H1 (cell line): ENCODE measurements at regions not wholly inside any gene's neighbourhood (a gene's known extent, or its start where the extent isn't known, plus 50 kb on each side); places are given as distances from the start of the nearest gene placed in this dataset.

ENCODE experiments used
- CTCF ChIA-PET: fragments of 300-600 bp; sonication (Branson Sonifier 250); formaldehyde crosslinking; loops from one replicate; lab custom pipeline; 2021; ENCODE audit not compliant: partially characterized antibody; lab: Charles Lee
- POLR2A ChIA-PET: fragments of 300-600 bp; sonication (Branson Sonifier 250); formaldehyde crosslinking; loops from one replicate; lab custom pipeline; 2021; ENCODE audit warnings: inconsistent platforms; ENCODE audit not compliant: partially characterized antibody; lab: Charles Lee
- DNase-seq, 2 experiments: peaks; one replicate each; pipeline versions ENCODE4 v3.0.0 to v3.0.0-alpha.2; 2010 to 2022; ENCODE audit warnings: low spot score in 2 of 2, low read depth in 1 of 2, mixed read lengths in 1 of 2
- FAIRE-seq: peaks from 2 replicates; lab custom pipeline; 2011; peaks lifted over from hg19 to GRCh38; lab: Jason Lieb, UNC
- H2AFZ ChIP-seq: 2 replicates; pipeline ENCODE4 v1.8.1; 2012; ENCODE audit warnings: low read length, inconsistent platforms
- H2AK5ac ChIP-seq: 2 replicates; pipeline ENCODE4 v1.6.1; 2013; ENCODE audit warnings: low read depth, low read length
- H2BK120ac ChIP-seq: replicated peaks from 2 replicates; pipeline ENCODE3; 2013; ENCODE audit warnings: low read depth, low read length, inconsistent platforms
- H2BK12ac ChIP-seq: 2 replicates; pipeline ENCODE4 v1.6.1; 2013; ENCODE audit warnings: low read depth, low read length
- H2BK15ac ChIP-seq: 2 replicates; pipeline ENCODE4 v1.6.1; 2013; ENCODE audit warnings: low read length
- H2BK20ac ChIP-seq: 2 replicates; pipeline ENCODE4 v1.6.1; 2013; ENCODE audit warnings: low read length
- H2BK5ac ChIP-seq: 2 replicates; pipeline ENCODE4 v1.6.1; 2013; ENCODE audit warnings: low read depth, low read length
- H3K14ac ChIP-seq: 2 replicates; pipeline ENCODE4 v1.6.1; 2013; ENCODE audit warnings: inconsistent platforms; ENCODE audit not compliant: insufficient read length
- H3K18ac ChIP-seq: 2 replicates; pipeline ENCODE4 v1.6.1; 2013; ENCODE audit warnings: low read length; ENCODE audit errors: extremely low read depth
- H3K23ac ChIP-seq: 2 replicates; pipeline ENCODE4 v1.6.1; 2013; ENCODE audit warnings: inconsistent platforms; ENCODE audit not compliant: insufficient read length
- H3K23me2 ChIP-seq: 2 replicates; pipeline ENCODE4 v1.6.1; 2013; ENCODE audit warnings: low read depth, low read length
- H3K27ac ChIP-seq: 2 replicates; pipeline ENCODE4 v1.6.1; 2011; ENCODE audit warnings: low read depth, low read length, inconsistent platforms
- H3K27me3 ChIP-seq, 4 experiments: replicated peaks in 1 of 4; 1 replicate in 1 of 4; 2 replicates in 3 of 4; pipeline versions ENCODE4 v1.6.1 to v1.8.1; 2011 to 2013; ENCODE audit warnings: low read length in 3 of 4, mild to moderate bottlenecking in 3 of 4, inconsistent platforms in 2 of 4, mixed read lengths in 2 of 4, moderate library complexity in 1 of 4; ENCODE audit not compliant: control insufficient read depth in 3 of 4, insufficient read depth in 3 of 4; ENCODE audit errors: extremely low read depth in 1 of 4
- H3K36me3 ChIP-seq, 4 experiments: 2 replicates each; pipeline versions ENCODE4 v1.6.1 to v1.8.1; 2011 to 2013; ENCODE audit warnings: mild to moderate bottlenecking in 4 of 4, low read length in 3 of 4, moderate library complexity in 2 of 4, control low read depth in 1 of 4, inconsistent platforms in 1 of 4; ENCODE audit not compliant: insufficient read depth in 4 of 4, control insufficient read depth in 2 of 4
- H3K4ac ChIP-seq: replicated peaks from 2 replicates; pipeline ENCODE3; 2013; ENCODE audit warnings: low read length, low read depth, mixed read lengths, inconsistent platforms; ENCODE audit not compliant: insufficient read length
- H3K4me1 ChIP-seq, 4 experiments: replicated peaks in 1 of 4; 1 replicate in 1 of 4; 2 replicates in 3 of 4; pipeline versions ENCODE4 v1.6.1 to v1.8.1; 2011 to 2013; ENCODE audit warnings: low read length in 3 of 4, inconsistent platforms in 2 of 4, mixed read lengths in 1 of 4; ENCODE audit not compliant: insufficient read depth in 4 of 4, control insufficient read depth in 3 of 4
- H3K4me2 ChIP-seq, 2 experiments: 2 replicates each; pipeline versions ENCODE4 v1.6.1 to v1.8.1; 2011 to 2013; ENCODE audit warnings: low read depth in 2 of 2, low read length in 2 of 2, control low read depth in 1 of 2, inconsistent platforms in 1 of 2, mild to moderate bottlenecking in 1 of 2; ENCODE audit not compliant: insufficient read depth in 1 of 2
- H3K4me3 ChIP-seq, 4 experiments: fragments of 200-600, 300-600 bp in 1 of 4; sonication (generic), shearing (Covaris generic), sonication (Bioruptor Twin) in 1 of 4; 2 replicates each; pipeline versions ENCODE4 v1.5.1 to v1.8.1; 2011 to 2016; ENCODE audit warnings: low read length in 4 of 4, low read depth in 3 of 4, control low read depth in 2 of 4, inconsistent platforms in 2 of 4, mild to moderate bottlenecking in 2 of 4, mixed read lengths in 1 of 4, moderate library complexity in 1 of 4; ENCODE audit not compliant: insufficient read depth in 2 of 4; ENCODE audit errors: extremely low read depth in 1 of 4
- H3K56ac ChIP-seq: replicated peaks from 2 replicates; pipeline ENCODE3; 2013; ENCODE audit warnings: low read depth, mild to moderate bottlenecking, mixed read lengths, low read length, inconsistent platforms; ENCODE audit not compliant: insufficient read length
- H3K79me1 ChIP-seq: 2 replicates; pipeline ENCODE4 v1.6.1; 2013; ENCODE audit warnings: low read depth, low read length, control low read depth
- H3K79me2 ChIP-seq, 2 experiments: 2 replicates each; pipeline versions ENCODE4 v1.6.1 to v1.8.1; 2012 to 2013; ENCODE audit warnings: low read length in 2 of 2, mild to moderate bottlenecking in 2 of 2, inconsistent platforms in 1 of 2; ENCODE audit not compliant: insufficient read depth in 2 of 2, control insufficient read depth in 1 of 2
- H3K9ac ChIP-seq, 4 experiments: replicated peaks in 1 of 4; 1 replicate in 1 of 4; 2 replicates in 3 of 4; pipeline versions ENCODE4 v1.6.1 to v1.8.1; 2011 to 2013; ENCODE audit warnings: low read depth in 3 of 4, low read length in 3 of 4, control low read depth in 2 of 4, mild to moderate bottlenecking in 2 of 4, moderate library complexity in 2 of 4, inconsistent platforms in 1 of 4; ENCODE audit errors: extremely low read depth in 1 of 4
- H3K9me3 ChIP-seq, 2 experiments: 2 replicates each; pipeline versions ENCODE4 v1.6.1 to v1.8.1; 2012 to 2013; ENCODE audit warnings: mild to moderate bottlenecking in 2 of 2, moderate library complexity in 2 of 2, control low read depth in 1 of 2, inconsistent platforms in 1 of 2, low read depth in 1 of 2, low read length in 1 of 2, mixed read lengths in 1 of 2; ENCODE audit not compliant: insufficient read depth in 2 of 2
- H4K20me1 ChIP-seq, 2 experiments: replicated peaks in 1 of 2; 2 replicates each; pipeline versions ENCODE3 to v1.8.1; 2011 to 2013; ENCODE audit warnings: inconsistent platforms in 2 of 2, low read length in 2 of 2, mild to moderate bottlenecking in 1 of 2; ENCODE audit not compliant: insufficient read depth in 2 of 2, control insufficient read depth in 1 of 2
- H4K5ac ChIP-seq: 2 replicates; pipeline ENCODE4 v1.6.1; 2013; ENCODE audit warnings: low read length, low read depth, mixed read lengths, inconsistent platforms; ENCODE audit not compliant: insufficient read length
- H4K8ac ChIP-seq: 2 replicates; pipeline ENCODE4 v1.8.0; 2013; ENCODE audit warnings: mild to moderate bottlenecking, moderate library complexity, low read length, inconsistent platforms; ENCODE audit not compliant: insufficient read depth; ENCODE audit errors: extremely low read depth
- H4K91ac ChIP-seq: replicated peaks from 2 replicates; pipeline ENCODE3; 2013; ENCODE audit warnings: low read length, mixed read lengths, inconsistent platforms; ENCODE audit not compliant: insufficient read length
- ASH2L ChIP-seq: fragments of 200-600, 300-600 bp; sonication (generic); IDR thresholded peaks from one replicate; pipeline ENCODE4 v1.7.1; 2017; ENCODE audit warnings: low read length
- CTBP2 ChIP-seq: IDR thresholded peaks from 2 replicates; pipeline ENCODE4 v1.7.0; 2011; ENCODE audit warnings: borderline replicate concordance, mild to moderate bottlenecking, moderate library complexity, mixed read lengths, low read length; ENCODE audit not compliant: insufficient read depth, insufficient read length
- WGBS, 2 experiments: shearing (Covaris generic) in 1 of 2; methylation state at CpG; one replicate each; pipeline versions ENCODE4 v1.1.6 to v1.1.7; 2013 to 2015; ENCODE audit warnings: low lambda C conversion rate in 2 of 2, mixed read lengths in 2 of 2, inconsistent platforms in 1 of 2, low coverage in 1 of 2, missing lambda C conversion rate in 1 of 2; ENCODE audit not compliant: insufficient replicate concordance in 2 of 2, insufficient coverage in 1 of 2, insufficient read length in 1 of 2; ENCODE audit errors: extremely low coverage in 1 of 2, missing lambda C conversion rate in 1 of 2; 5-methylcytosine and 5-hydroxymethylcytosine counted together

DNA sequence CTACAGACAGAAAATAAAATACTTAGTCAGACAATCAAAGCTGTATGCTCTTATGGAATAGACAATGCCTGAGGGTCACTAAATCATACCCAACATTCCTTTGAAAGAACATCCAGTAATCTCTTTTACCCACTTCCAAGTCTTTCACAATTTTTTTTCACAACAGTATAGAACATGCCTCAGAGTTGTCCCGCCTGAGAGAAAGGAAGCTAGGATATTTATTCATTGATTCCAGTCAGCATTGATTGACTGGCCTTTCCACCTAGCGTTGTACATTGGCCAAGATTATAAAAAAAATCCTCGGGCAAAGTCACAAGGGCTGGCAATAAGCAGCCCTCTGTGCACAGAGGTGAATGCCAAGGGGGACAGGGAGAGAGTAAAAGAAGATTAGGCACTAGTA lies 318.1 kb upstream of the PIK3R1 start (continued):
- TF ChIP-seq ASH2L = no peak
- TF ChIP-seq, all 59 proteins: peak for 0

DNA sequence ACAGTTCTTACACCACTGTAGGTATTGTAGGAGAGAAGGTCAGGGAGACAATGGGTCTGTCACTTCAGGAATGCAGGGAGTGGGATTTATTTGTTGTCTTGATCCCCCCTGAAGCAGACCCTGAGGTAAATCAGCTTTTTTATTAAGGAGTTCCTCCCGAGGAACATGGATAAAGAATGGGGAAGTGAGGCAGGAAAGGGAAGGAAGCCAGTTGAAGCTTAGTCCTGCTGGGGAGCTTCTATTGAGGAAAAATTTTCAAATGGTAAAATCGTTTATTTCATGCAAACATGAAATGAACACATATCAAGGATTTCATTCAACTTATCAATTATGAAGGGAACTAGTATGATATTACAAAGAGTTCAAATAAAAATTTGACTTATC lies 318.6 kb upstream of the PIK3R1 start:
- Histone ChIP-seq H3K18ac (no peak overlapping the region), H4K8ac (no peak overlapping the region), H3K23ac (no peak overlapping the region), H3K9ac (no peak overlapping the region), H2BK12ac (no peak overlapping the region), H2AK5ac (no peak overlapping the region), H3K14ac (no peak overlapping the region), H3K9me3 (no peaks in the 10 kb centered on the region; a peak in 1 of 4 replicates), H2BK15ac (no peak overlapping the region), H2BK120ac (no peak overlapping the region), H3K79me2 (no peaks in the 10 kb centered on the region), H3K79me1 (no peaks in the 10 kb centered on the region), H3K4ac (no peak overlapping the region), H4K5ac (no peak overlapping the region), H3K36me3 (no peaks in the 10 kb centered on the region), H3K4me3 (no peak overlapping the region), H3K27me3 (no peaks in the 10 kb centered on the region), H2AFZ (no peak overlapping the region), H3K56ac (no peak overlapping the region), H4K91ac (no peak overlapping the region), H3K4me2 (no peak overlapping the region), H2BK20ac (no peak overlapping the region), H3K27ac (no peak overlapping the region), H2BK5ac (no peak overlapping the region), H3K4me1 (no peaks in the 10 kb centered on the region), H4K20me1 (no peaks in the 10 kb centered on the region), H3K23me2 (no peaks in the 10 kb centered on the region)
- no peak for DNase-seq
- ChIA-PET POLR2A (no interaction called here), CTCF (no interaction called here)
- no peak for TF ChIP-seq CTBP2
- FAIRE-seq = no peak
- 89% methylated on average over 2 of the region's 2 CpGs; no CpG with 5 or more reads in 1 of the 2 experiments for WGBS, 2 experiments
